CD4-positive, alpha-beta T cell treated with Interleukin-12 subunit alpha and Interleukin-12 subunit beta, for 1 hour (primary cell): ENCODE measurements at regions not wholly inside any gene's neighbourhood (a gene's known extent, or its start where the extent isn't known, plus 50 kb on each side); places are given as distances from the start of the nearest gene placed in this dataset.

Experiments
- DNase-seq: peaks from one replicate; pipeline ENCODE4 v3.0.0-alpha.2; 2020

DNA sequence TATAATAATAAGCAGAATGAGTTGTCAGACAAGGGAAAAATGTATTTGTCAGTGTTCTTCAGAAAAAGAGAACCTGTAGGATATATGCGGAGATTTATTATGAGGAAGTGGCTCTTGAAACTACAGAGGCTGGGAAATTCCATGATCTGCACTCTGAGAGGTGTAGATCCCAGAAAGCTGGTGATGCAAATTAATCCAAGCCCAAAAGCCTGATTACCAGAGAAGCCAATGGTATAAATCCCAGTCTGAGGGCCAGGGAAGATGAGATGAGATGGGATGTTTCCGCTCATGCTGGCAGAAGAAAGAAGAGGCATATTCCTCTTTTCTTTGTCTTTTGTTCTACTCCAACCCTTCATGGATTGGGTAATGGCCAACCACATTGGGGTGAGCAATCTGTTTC lies 732.8 kb upstream of the IGFBP3 start:
- no peak for DNase-seq

DNA sequence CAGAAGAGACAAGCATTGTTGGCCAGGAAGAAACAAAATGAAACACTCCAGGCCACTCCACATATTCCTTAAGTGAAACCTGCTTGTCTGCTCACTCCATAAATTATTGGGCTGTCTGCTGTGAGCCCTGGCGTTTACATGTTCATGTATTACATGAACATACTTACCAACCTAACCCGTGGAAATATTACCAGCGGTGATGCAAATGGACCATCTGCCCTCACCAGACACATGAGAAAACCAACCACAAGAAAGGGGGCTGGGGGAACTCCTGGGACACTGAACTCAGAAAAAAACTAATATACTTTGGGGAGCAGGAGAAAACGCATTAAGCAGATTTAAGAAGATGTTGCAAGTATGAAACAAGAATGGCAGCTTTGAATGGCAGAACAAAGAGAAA lies 731.2 kb upstream of the IGFBP3 start:
- no peak for DNase-seq

DNA sequence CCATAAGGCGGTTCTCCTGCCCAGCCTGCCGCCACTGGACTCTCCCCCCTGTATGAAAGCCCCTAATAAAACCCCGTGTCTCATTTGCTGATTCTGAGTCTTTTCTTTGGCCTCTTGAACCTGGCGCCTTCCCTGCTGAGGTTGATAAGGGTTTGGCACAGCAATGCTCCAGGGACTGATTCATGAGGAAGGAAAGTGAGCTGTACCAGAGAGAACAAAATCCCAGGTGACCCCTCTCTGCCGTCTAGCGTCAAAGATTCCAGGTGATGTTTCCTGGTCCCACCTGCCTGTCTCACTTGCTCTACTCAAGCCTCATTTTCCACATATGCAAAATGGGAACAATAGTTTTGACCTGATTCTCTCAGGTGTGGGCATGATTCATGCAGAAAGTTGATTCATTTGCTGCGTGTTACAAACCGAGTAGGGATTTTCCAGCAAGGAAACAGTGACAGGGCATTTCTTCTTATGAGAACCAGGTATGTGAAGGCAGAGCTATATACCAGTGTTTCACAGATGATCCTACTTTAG lies 730.6 kb upstream of the IGFBP3 start:
- DNase-seq: no peak

DNA sequence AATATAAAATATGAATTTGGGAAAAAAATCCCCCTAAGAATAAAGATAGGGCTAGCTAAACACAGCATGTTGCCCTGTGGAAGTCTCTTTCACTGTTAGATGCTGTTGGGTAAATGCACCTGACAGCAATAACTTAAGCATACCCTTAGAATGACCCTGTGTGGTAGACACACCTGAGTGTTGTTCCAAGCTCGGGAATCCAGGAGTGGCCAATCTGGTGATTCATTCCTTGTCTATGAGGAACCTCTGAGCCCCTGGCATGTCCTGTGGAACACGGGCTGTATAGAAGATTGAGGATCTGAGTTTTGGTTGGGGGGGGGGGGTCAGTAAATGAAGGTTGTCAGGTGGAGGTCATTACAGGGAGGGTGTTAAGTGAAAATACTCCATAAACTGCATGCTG lies 730.0 kb upstream of the IGFBP3 start:
- DNase-seq: no peak

DNA sequence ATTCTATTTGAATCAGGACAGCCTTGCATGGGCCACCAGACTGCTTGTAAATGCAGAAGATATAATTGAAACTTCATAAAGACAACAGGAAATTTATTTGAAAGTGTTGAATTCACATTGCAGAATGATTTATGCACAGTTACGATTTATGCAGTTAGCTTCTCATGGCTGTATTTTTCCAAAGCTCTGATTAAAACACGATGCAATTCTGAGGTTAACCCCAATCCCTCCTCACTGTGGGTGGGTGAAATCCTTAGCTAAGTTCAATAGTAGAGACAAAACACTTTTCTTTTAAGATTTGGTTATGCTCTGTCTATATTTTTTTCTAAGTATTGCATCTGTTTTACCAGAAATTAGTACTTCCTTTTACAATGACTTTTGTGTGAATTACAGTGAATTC lies 728.8 kb upstream of the IGFBP3 start:
- DNase-seq: no peak

DNA sequence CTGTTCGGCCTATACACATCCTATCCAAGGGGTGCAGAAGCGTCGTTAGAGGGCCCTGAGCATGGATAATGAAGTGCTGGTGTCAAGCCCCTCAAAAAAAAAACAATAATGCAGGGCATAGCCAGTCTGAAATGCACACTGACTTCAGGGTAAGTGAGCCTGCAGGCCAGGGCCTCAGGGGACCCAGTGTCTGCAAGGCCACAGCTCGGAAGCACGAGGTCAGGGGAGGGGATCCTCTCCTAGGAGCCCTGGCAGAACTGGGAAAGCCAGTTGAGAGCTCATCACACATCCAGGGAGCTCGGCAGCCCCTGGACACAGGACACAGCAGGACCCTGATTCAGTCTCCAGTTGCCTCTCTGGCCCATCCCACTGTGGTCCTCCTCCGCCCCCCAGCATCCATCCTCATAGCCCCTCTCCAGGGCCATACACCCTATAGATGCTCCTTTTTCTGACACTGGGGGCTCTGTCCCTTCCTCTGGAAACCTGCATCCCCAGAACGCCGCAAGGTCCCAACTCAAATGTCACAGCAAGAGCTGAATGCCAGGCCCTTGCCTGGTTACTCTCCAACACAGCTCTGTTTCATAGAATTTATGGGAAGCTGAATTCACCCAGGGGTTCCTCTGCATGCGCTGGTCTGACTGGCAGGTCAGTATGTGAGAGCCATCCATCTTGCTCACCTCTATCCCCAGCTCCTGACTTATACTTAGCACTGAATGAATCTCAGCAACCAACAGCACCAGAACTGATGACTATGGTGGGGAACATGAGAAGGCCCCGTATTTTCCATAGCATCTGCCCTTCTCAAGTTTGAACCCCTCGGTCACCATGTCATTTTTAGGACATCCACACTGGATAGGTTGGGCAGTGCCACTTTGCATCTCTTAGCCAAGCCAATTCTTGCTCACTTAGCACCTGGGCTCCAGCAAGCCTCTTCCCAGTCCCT lies 717.0 kb upstream of the IGFBP3 start:
- no peak for DNase-seq

DNA sequence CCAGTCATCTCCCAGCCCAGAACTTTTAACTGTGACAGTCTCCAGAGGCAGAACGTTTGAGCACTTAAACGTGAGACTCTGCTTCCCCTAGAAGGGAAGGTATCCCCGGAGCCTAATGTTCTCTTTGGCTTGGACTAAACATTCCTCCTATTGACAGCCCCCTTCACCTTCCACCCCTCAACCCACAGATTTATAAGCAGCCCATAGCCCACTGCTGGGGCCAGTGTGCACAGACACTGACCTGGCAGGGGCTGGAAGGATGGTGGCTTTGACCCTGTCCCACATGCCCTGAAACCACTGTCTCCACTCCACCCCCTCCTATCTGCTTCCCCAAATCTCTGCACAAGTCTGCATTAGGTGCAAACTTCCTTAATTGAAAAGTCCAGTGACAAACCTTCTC lies 715.0 kb upstream of the IGFBP3 start:
- DNase-seq: no peak

DNA sequence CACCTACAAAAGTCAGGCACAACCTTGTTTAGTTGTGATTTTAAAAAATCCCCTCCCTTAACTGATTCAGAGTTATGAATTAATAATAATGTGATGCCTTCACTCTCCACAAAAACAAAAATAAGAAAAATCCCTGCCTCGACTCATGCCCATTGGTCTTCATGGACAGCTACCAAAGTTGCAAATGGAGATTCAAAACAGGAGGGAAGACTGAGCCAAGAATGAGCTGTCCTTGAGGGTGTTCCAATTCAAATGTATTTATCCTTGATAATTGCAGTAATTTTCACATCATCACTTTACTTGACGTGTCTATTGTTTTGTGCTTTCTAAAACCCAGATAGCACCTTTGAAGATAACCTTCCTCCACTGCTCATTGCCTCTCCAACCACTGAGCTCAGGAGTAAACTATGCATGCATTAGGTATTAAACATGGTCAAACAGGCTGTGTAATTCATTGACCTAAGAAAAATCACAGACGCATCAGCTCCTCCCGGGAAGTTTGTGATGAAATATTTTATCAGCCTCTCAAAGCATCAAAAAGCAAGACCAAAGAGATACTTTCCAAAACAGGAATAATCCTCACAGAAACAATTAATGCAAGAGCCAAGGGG lies 712.7 kb upstream of the IGFBP3 start:
- DNase-seq: no peak

DNA sequence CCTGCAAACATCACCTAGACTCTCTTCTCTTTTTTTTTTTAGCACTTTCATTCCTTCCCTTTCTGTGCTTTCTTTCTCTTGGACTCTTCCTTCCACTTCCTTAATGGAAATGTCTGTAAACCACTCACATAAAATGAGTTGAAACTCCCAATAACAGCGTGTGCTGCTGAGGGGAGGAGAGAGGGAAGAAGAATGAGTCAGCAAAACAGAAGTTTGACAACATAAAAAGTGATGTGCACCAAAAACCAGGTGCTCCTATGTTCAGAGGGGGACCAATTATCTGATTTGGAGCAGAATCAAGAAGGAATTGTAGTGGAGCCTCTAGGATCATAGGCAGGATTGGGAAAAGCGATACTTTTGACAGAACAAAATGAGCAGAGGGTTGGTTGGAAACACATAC lies 712.1 kb upstream of the IGFBP3 start:
- no peak for DNase-seq

DNA sequence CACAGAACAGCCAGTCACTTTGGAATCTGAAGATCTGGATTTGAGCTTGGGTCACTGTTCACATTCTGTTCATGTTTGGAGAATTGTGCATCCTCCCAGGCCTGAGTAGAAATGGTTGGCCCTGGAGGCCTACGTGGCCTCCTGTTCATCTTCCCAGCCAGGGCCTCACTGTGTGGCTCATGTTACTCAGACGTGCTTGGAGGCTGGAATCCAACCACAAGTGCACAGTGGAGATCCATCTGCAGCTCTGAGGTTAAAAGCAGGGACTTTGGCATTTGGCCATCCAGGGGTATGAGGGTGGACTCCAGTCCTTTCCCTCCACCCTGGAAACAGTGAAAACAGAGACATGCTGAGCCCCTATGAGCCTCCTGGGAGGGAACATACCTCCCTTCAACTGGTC lies 709.0 kb upstream of the IGFBP3 start:
- DNase-seq: no peak

DNA sequence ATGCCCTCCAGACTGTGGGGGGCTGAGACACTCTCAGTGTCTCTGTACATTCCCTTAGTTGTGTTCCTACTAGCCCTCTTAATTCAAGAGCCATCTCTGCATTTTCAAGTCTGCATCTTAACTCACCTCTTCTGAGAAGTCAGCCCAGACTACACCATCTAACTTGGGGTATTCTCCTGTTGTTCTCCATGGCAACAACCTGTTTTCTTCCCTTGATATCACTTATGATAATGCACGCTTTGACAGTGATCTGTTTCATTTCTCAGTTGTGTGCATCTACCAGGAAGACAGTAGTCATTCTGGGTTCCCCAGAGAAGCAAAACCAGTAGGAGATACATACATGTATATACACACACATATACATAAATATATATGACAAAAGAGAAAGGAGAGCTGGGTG lies 707.3 kb upstream of the IGFBP3 start:
- DNase-seq: no peak

DNA sequence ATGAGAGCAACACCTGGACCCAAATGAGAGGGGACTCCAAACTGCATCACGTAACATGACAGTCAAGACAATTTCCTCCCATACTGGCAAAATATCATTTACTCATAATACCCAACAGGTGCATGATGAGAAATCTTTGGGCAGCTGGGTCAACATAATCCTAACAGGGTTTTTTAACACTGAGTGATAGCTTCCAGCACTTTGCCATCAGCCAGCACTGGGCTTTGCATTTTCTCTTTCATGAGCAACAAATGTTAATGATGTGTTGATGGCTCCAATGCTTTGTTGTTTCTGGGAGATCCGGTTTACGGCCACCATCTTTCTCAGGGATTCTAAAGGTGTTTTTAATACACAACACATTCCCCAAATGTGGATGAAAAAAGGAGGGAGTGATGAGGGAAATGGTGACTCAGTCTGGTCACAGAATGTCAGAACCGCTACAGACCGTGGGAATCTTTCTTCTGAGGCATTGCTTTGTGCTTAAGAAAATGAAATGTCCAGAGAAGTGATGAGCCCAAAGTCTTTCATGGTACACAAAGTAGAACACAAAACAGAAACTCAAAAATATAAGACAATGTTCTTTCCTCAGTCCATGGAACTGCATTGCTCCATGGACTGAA lies 705.7 kb upstream of the IGFBP3 start:
- no peak for DNase-seq

DNA sequence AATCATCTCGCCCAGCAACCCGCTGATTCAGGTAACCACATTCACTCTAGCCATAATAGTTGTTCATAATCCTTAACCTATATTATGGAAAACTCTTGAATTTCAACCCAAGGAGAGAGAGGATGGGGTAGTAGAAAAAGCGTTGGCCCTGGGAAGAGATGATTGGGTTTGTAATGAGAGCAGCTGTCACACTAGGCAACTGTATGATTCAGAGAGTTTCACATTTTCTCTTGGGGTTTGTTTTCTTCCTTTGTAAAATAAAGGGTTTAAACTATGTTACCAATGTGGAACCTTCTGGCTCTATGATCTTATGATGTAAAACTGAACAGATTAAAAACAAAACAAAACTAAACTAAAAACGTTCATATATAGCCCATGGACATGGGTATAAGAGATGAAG lies 705.2 kb upstream of the IGFBP3 start:
- no peak for DNase-seq

DNA sequence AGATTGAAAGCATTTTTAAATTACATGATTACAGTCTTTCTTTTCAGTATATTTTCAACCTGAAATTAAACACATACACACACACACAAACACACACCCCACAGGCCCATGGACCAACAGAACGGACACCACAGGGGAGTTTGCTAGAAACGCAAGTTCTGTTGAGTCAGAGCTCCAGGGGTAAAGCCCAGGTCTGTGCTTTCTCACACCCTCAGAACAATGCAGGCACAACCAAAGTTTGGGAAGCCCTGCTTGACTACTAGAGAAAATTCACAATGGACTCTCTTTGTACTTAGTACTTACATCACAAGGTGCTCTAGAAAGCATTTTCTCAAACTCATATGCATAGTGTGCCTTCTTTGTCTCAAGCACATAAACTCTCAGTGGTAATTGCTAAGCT lies 704.0 kb upstream of the IGFBP3 start:
- DNase-seq: no peak

DNA sequence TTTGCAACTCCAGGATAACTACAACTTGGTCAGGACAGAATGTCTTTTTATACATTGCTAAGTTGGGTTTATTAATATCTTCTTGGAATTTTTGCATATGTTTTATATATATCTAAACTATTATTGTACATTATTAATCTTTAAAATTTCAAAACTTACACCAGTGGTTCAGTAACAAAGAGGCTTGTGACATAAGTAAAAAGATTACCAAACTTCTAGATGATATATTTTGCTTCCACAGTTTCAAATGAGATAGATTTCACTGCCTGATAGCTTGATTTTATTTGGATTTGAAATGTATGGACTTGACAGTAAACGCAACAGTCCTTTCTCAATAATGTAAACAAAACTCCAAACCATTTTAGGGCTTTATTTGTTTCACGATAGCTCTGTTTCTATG lies 701.2 kb upstream of the IGFBP3 start:
- no peak for DNase-seq

DNA sequence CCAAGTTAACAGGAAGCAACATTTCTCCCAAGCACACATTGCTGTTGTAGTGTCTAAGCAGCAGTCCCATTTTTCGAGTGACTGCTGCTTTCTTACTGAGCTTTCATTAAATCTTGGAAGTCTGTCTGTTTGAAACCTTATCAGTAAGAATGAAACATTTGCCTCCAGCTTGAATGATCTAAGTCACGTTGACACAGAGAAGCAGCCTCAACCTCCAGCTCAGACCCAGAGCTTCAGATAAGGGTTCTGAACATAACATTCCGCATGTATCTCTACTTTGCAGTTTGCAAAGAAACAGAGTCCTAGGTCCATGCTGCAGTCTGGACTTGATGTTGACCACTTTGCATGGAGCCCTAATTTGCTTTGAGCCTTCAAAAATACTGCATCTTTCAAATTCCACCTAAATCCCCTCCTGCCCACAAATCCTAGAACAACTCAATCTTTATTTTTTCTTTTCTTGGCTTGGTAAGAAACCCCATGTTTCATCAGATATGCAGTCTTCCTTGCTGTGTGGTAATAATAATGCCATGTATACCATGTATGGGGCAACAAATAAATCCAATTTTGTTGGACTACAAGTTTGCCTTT lies 698.7 kb upstream of the IGFBP3 start:
- DNase-seq: no peak

DNA sequence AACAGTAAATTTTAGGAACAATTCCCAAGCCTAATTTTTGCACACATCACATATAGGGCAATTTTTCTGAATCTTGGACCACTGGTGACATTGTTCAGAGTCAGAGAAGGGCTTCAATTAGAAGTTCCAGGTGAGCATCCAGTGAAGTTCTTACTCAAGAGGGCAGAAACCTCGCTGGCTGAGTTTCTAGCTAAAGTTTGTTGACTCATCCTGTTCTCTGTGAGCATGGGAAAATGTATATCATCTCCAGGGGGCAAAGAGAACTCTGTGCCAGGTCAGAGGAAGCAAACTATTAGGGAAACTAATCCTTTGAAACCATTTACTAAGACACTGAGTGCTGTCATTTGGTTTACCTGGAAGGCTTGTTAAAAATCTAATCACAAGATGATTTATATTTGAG lies 695.6 kb upstream of the IGFBP3 start:
- DNase-seq: no peak

DNA sequence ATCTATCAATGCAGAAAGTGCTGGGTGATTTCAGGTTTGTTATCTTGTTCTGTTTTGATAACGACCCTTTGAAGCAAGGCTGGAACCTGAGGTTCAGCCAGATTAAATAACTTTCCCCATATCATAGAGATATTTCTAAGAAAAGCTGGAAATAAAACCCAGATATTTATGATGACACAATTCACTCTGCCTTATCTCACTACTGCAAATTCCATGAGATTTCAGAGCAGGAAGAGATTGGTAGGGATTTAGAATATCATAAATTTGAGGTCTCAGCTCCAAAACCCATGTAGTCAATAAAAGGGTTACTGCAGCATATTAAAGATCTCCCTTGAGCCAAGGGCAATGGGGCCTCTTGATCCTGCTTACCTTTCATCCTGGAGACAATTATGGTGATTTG lies 692.5 kb upstream of the IGFBP3 start:
- no peak for DNase-seq

DNA sequence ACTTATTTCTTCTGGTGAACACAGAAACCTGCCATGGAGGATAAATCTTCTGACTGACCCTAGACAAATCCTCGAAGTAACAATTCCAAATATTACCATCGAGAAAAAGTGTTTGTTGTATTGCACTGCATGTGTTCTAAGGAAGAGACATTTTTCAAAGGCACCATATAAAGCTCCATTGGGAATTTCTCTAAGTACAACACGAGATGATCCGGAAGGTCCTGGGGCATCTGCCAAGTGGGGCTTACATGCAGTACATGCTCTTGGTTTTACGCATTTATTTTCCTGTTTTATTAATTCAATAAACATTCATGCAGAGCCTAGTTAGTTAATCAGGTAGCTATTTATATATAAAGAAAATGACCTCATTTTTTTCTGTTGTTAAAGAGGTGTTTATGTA lies 692.0 kb upstream of the IGFBP3 start:
- no peak for DNase-seq

DNA sequence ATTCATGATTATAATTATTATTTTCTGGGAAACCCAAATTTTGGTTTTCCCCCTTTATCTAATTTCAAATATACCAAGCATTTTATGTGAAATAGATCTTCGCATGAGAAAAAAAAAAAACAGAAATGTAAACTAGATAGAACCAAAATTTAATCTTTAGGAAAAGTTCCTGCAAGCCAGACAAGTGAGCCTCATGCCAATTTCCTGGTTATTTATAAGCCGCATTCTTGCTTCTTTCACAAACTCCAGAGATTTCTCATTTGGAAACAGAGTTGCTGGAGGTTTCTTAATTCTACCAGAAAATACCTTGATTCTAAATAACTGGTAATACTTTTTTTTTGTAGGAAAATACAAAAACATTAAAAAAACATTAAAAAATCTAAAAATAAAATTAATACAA lies 690.4 kb upstream of the IGFBP3 start:
- no peak for DNase-seq

DNA sequence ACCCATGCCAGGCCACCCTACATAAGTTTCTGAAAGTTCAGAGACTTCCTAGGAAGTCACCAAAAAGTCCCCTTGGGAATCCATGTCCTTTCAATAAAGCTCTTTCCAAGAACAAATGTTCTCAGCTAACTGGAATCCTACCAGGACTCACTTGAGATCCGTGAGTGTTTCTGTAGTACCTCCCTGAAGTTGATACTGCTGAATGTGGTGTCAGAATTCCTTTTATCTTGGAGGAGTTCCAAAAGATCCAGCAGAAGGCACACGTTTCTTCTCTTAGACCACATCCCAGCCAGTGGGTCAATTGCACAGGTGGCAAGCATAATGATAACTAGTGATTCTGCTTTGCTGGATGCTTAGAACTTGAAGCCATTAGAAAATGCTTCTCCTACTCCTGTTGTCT lies 689.7 kb upstream of the IGFBP3 start:
- no peak for DNase-seq

DNA sequence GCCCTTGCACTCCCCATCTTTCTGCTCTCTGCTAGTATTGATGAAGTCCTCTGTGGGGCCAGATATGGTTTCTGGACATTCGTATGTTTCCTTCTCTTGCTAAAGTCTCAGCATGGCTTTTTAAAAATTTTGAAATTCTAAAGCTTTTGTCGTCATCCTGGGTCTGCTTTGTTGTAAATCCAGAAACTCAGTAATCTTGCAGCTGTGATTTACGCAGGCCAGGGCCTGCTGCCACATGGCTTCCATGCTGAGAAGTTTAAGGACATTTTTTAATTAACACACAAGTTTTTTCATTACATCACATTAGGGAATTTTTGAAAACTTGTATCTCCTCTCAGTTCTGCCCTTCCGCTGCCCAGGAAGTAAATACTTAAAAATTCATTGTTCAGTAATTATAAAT lies 686.1 kb upstream of the IGFBP3 start:
- DNase-seq: no peak

DNA sequence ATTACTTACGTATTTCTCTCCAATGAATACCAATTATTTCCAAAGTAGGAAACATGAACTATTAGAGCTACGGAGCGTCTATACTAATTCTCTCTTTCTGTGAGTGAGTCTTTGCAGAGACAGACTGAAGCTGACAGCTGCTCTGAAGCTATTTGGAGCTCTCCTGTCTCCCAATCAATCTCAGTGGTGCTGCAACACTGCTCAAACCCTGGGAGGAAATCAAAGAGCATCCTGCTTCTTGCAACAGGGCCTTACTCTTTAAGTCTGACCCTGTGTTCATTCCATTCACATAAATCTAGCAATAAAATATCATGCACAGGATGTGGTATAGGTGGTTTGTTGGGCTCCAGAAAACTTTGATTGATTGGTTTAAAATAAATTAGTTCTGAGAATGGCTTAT lies 685.7 kb upstream of the IGFBP3 start:
- DNase-seq: no peak

DNA sequence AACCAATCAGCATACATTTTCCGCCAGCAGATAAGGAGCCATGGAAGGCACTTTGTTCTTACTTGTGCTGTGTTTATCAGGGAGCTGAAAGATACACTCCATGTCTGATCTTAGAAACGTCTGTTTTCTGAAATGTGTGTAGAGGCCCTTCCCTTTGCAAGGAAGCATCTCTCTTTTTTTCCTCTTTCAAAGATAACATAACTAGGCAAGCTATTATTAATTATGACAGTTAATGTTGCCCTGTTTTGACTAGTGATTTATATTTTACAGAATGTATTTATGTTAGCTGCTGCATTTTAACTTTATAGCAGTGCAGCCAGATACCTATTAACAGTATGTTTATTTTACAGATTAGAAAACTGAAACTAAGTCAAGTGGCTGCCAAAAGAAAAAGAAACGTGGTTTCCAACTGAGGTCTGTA lies 683.2 kb upstream of the IGFBP3 start:
- no peak for DNase-seq
